HG03025 (cell line): ENCODE measurements at regions not wholly inside any gene's neighbourhood (a gene's known extent, or its start where the extent isn't known, plus 50 kb on each side); places are given as distances from the start of the nearest gene placed in this dataset.
"Not testable (repeated sequence)": the region's sequence is repeated elsewhere in the genome, so short reads cannot be mapped to it uniquely, and the experiment has no call there.

Experiments
- ATAC-seq: cut with Tn5 transposase; IDR thresholded peaks from one replicate; pipeline ENCODE4 v1.9.1; 2021; ENCODE audit warnings: mild to moderate bottlenecking, moderate library complexity; ENCODE audit not compliant: unreplicated experiment, low FRiP score

DNA sequence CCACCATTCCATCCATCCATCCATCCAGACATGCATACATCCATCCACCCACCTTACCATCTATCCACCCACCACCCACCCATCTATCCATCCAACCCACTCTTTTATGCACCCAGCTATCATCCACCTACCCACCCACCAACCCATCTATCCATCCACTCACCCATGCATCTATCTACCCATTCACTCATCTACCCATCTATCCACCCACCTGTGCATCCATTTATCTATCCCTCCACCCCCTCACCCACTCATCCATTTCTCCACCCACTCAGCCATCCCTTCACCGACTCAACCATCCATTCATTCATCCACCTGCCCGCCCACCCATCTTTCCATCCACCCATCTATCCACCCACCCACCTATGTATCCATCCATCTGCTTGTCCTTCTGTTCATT lies 186.4 kb upstream of the OSBPL11 start:
- not testable (repeated sequence) for ATAC-seq

DNA sequence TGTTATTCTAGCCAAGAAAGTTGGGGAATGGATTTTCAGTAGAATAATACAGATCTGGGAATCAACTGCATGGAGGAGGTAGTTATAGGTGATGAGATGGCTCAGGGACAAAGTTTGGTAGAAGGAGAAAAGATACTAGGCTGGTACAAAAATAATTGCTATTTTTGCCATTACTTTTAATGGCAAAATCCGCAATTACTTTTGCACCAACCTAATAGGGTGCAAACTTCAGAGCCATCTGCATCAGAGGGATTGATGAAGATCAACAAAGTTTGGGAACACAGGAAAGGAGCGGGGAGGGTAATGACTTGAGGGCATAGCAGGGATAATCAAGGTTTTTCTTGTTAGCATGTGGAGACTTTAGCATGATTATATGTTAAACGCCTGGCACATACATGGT lies 178.7 kb upstream of the ROPN1B start:
- not testable (repeated sequence) for ATAC-seq

GRCh38 chr3:125791021-125791420 lies 178.0 kb upstream of the ROPN1B start:
- not testable (repeated sequence) for ATAC-seq

- ATAC-seq: not testable (repeated sequence)
Observed at GRCh38 chr3:125810010-125810409, 159.0 kb upstream of the ROPN1B start.

DNA sequence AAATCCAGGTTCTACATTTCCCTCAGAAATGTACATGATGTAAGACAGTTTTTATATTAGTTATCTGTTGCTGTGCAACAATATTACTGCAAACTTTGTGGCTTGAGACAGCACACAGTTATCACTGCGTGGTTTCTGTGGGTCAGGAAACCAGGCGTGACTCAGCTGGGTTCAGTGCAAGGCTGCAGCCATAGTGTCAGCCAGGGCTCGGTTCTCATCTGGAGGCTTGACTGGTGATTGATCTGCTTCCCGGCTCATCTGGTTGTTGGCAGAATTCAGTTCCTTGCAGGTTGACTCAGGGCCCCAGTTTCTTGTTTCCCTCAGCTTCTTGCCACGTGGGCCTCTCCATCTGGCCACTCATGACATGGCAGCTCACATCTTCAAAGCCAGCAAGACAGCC lies 146.8 kb upstream of the ROPN1B start:
- ATAC-seq: not testable (repeated sequence)

GRCh38 chr3:125831005-125831750 lies 137.8 kb upstream of the ROPN1B start:
- ATAC-seq: not testable (repeated sequence)

DNA sequence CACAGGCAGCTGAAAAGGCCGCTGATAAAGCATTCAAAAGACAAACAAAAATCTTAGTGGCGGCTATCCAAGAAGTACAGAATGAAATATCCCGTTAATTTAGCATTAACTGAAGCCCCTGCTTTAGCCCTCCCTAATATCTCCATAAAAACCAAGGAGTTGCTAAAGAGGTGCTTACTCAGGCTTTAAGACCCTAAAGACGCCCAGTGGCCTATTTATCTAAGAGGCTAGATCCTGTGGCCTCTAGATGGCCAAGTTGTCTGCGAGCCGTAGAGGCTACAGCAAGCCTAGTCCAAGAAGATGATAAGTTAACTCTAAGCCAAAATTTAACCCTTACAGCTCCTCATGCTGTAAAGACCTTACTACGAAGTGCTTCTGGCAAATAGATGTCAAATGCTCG lies 133.4 kb upstream of the ROPN1B start:
- not testable (repeated sequence) for ATAC-seq

GRCh38 chr3:125836011-125836551 lies 132.9 kb upstream of the ROPN1B start:
- ATAC-seq: not testable (repeated sequence)

DNA sequence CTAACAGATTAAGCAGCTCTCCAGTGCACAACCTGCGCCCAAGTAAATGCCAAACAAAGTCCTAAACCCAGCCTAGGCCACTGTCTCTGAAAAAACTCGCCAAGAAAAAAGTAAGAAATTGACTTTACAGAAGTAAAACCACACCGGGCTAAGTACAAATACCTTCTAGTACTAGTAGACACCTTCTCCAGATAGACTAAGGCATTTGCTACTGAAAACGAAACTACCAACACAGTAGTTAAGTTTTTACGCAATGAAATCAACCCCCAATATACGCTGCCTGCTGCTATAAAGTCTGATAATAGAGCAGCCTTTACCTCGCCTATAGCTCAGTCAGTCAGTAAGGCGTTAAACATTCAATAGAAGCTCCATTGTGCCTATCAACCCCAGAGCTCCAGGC lies 132.2 kb upstream of the ROPN1B start:
- ATAC-seq: not testable (repeated sequence)

GRCh38 chr3:125838857-125839256 lies 130.1 kb upstream of the ROPN1B start:
- ATAC-seq: not testable (repeated sequence)

- ATAC-seq: not testable (repeated sequence)
Observed at GRCh38 chr3:125840465-125840864, 128.5 kb upstream of the ROPN1B start.

DNA sequence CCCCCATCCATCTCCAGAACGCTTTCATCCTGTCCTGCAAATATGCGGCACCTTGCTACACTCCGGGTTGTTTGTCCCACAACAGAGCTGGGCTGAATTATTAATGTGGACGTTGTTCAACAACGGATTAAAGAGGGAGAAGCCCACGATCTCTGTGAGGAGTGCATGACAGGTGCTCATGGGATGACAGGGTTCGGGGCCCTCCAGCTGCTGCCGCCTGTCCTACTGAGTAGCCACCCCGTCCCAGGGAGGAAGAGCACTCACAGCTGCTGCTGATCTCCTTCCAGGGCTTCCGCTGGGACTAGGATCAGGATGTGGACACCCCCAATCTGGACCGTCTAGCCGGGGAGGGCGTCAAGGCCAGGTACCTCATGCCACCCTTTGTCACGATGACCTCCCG lies 121.0 kb upstream of the ROPN1B start:
- ATAC-seq: not testable (repeated sequence)

DNA sequence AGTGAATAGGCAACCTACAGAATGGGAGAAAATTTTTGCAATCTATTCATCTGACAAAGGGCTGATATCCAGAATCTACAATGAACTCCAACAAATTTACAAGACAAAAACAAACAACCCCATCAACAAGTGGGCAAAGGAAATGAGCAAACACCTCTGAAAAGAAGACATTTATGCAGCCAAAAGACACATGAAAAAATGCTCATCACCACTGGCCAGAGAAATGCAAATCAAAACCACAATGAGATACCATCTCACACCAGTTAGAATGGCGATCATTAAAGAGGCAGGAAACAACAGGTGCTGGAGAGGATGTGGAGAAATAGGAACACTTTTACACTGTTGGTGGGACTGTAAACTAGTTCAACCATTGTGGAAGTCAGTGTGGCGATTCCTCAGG lies 114.0 kb upstream of the ROPN1B start:
- not testable (repeated sequence) for ATAC-seq

- not testable (repeated sequence) for ATAC-seq
Observed at GRCh38 chr3:125860547-125860946, 108.4 kb upstream of the ROPN1B start.

GRCh38 chr3:125862841-125863254 lies 106.1 kb upstream of the ROPN1B start:
- ATAC-seq: not testable (repeated sequence)

DNA sequence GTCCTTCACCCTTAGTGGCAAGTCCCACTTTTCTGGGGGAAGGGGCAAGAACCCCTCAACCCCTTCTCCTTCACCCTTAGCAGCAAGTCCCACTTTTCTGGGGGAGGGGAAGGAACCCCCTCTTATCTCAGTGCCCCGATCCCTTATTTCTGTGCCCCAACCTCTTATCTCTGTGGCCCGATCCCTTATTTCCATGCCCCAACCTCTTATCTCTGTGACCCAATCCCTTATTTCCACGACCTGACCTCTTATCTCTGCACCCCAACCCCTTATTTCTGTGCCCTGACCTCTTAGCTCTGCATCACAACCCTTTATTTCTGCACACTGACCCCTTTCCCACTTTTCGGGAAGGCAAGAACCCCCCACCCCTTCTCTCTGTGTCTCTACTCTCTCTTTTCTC lies 104.4 kb upstream of the ROPN1B start:
- not testable (repeated sequence) for ATAC-seq

DNA sequence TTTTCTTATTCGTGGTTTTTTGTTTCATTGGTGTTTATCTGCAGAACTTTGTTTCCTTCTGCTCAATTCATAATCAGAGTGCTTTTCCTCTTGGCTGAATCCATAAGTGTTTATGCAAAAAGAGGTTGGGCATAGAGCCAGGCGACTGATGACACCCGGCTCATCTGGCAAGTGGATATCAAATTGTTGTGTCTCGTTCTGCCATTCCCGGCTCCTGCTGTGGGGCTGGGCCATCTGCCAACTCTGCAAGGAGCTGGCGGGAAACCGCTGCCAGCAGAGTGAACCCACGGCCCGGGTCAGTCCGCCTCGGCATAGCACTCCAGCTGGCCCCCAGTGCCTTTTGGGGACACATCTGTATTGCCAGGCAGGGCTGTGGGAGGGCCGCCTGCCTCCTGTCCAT lies 83.0 kb upstream of the ROPN1B start:
- not testable (repeated sequence) for ATAC-seq

- ATAC-seq: not testable (repeated sequence)
Observed at GRCh38 chr3:125899181-125899580, 69.8 kb upstream of the ROPN1B start.

GRCh38 chr3:125901473-125901872 lies 67.5 kb upstream of the ROPN1B start:
- ATAC-seq: not testable (repeated sequence)

- not testable (repeated sequence) for ATAC-seq
Observed at GRCh38 chr3:125903780-125904455, 65.1 kb upstream of the ROPN1B start.

GRCh38 chr3:125907279-125907678 lies 61.7 kb upstream of the ROPN1B start:
- not testable (repeated sequence) for ATAC-seq
